ENCODE measurements at regions not wholly inside any gene's neighbourhood (a gene's known extent, or its start where the extent isn't known, plus 50 kb on each side); places are given as distances from the start of the nearest gene placed in this dataset.

GRCh38 chr1:227487606-227488005 lies 75.8 kb upstream of the ZNF678 start:
- TF ChIP-seq CTCF (IDR thresholded peaks at IDR 0.05) = no peak
- TF ChIP-seq POLR2A (IDR thresholded peaks at IDR 0.05) = no peak

Measured in thyroid gland (tissue), 4 donors.